Activated CD4-positive, alpha-beta memory T cell treated with anti-CD3 and anti-CD28 coated beads, Interleukin-2, amount 10 ng/mL, durations not matched to agents 7 days and 5 days (primary cell): ENCODE measurements at regions not wholly inside any gene's neighbourhood (a gene's known extent, or its start where the extent isn't known, plus 50 kb on each side); places are given as distances from the start of the nearest gene placed in this dataset.
"Not testable (repeated sequence)": the region's sequence is repeated elsewhere in the genome, so short reads cannot be mapped to it uniquely, and the experiment has no call there.

Experiments
- CTCF ChIA-PET: fragments of 350-600 bp; sonication (Branson Sonifier 250); formaldehyde crosslinking; loops from one replicate; lab custom pipeline; 2021; ENCODE audit warnings: antibody characterized with exemption, inconsistent platforms; lab: Charles Lee
- POLR2A ChIA-PET: fragments of 350-600 bp; sonication (Branson Sonifier 250); formaldehyde crosslinking; loops from one replicate; lab custom pipeline; 2021; ENCODE audit warnings: antibody characterized with exemption; lab: Charles Lee
- DNase-seq: peaks from one replicate; pipeline ENCODE4 v3.0.0-alpha.2; 2020
- H3K27ac Mint-ChIP-seq: one replicate; pipeline ENCODE4 v1.8.0; 2021; ENCODE audit warnings: mild to moderate bottlenecking, mixed read lengths
- H3K27me3 Mint-ChIP-seq: one replicate; pipeline ENCODE4 v1.8.0; 2021; ENCODE audit warnings: mixed read lengths
- H3K36me3 Mint-ChIP-seq: one replicate; pipeline ENCODE4 v1.8.0; 2021; ENCODE audit warnings: low read depth, mixed read lengths
- H3K4me1 Mint-ChIP-seq: one replicate; pipeline ENCODE4 v1.8.0; 2021; ENCODE audit warnings: mixed read lengths
- H3K4me3 Mint-ChIP-seq: one replicate; pipeline ENCODE4 v1.8.0; 2021; ENCODE audit warnings: mild to moderate bottlenecking, mixed read lengths
- H3K9me3 Mint-ChIP-seq: one replicate; pipeline ENCODE4 v1.8.0; 2021; ENCODE audit warnings: mixed read lengths

- ChIA-PET CTCF (no interaction called here), POLR2A (no interaction called here)
- Mint-ChIP-seq H3K4me1 (no peaks in the 10 kb centered on the region), H3K27ac (no peak overlapping the region), H3K36me3 (no peaks in the 10 kb centered on the region), H3K27me3 (no peaks in the 10 kb centered on the region), H3K9me3 (peaks cover 5% of the 10 kb centered on the region), H3K4me3 (no peak overlapping the region)
- DNase-seq = no peak
These were observed 698.7 kb downstream of the TDRD15 start for GRCh38 chr2:21822505-21822904.

- ChIA-PET POLR2A (no interaction called here), CTCF (no interaction called here)
- Mint-ChIP-seq H3K36me3 (no peaks in the 10 kb centered on the region), H3K27ac (no peak overlapping the region), H3K4me1 (no peaks in the 10 kb centered on the region), H3K9me3 (peaks cover 11% of the 10 kb centered on the region), H3K27me3 (no peaks in the 10 kb centered on the region), H3K4me3 (no peak overlapping the region)
- DNase-seq = no peak
These were observed 710.0 kb downstream of the TDRD15 start for GRCh38 chr2:21833767-21834166.

- Mint-ChIP-seq H3K36me3 (no peaks in the 10 kb centered on the region), H3K27ac (no peak overlapping the region), H3K4me3 (no peak overlapping the region), H3K9me3 (no peaks in the 10 kb centered on the region), H3K4me1 (no peaks in the 10 kb centered on the region), H3K27me3 (no peaks in the 10 kb centered on the region)
- CTCF ChIA-PET = no interaction called here
- no peak for DNase-seq
- POLR2A ChIA-PET = no interaction called here
These were observed 712.5 kb downstream of the TDRD15 start for GRCh38 chr2:21836261-21836660.

- Mint-ChIP-seq H3K4me3 (no peak overlapping the region), H3K4me1 (no peaks in the 10 kb centered on the region), H3K36me3 (no peaks in the 10 kb centered on the region), H3K9me3 (no peaks in the 10 kb centered on the region), H3K27me3 (no peaks in the 10 kb centered on the region), H3K27ac (no peak overlapping the region)
- POLR2A ChIA-PET = no interaction called here
- CTCF ChIA-PET = no interaction called here
- DNase-seq = no peak
These were observed 713.0 kb downstream of the TDRD15 start for GRCh38 chr2:21836719-21837118.

- Mint-ChIP-seq H3K4me1 (no peaks in the 10 kb centered on the region), H3K4me3 (no peak overlapping the region), H3K9me3 (peaks cover 3% of the 10 kb centered on the region), H3K27me3 (no peaks in the 10 kb centered on the region), H3K36me3 (no peaks in the 10 kb centered on the region), H3K27ac (no peak overlapping the region)
- POLR2A ChIA-PET = no interaction called here
- no peak for DNase-seq
- CTCF ChIA-PET = no interaction called here
These were observed 713.6 kb downstream of the TDRD15 start for GRCh38 chr2:21837168-21837960.

- ChIA-PET CTCF (no interaction called here), POLR2A (no interaction called here)
- H3K27me3 Mint-ChIP-seq = no peaks in the 10 kb centered on the region
- no peak for DNase-seq
- peaks cover 17% of the 10 kb centered on the region for H3K9me3 Mint-ChIP-seq
- no peaks in the 10 kb centered on the region for H3K36me3 Mint-ChIP-seq
- H3K4me1 Mint-ChIP-seq = no peaks in the 10 kb centered on the region
- H3K27ac Mint-ChIP-seq = no peak overlapping the region
- H3K4me3 Mint-ChIP-seq = no peak overlapping the region
These were observed 717.6 kb downstream of the TDRD15 start for GRCh38 chr2:21841341-21841740.

- H3K36me3 Mint-ChIP-seq, H3K27me3 Mint-ChIP-seq, H3K9me3 Mint-ChIP-seq, H3K4me3 Mint-ChIP-seq, H3K27ac Mint-ChIP-seq, DNase-seq, POLR2A ChIA-PET, CTCF ChIA-PET, H3K4me1 Mint-ChIP-seq: not testable (repeated sequence)
These were observed 726.6 kb downstream of the TDRD15 start for GRCh38 chr2:21850367-21850766.

GRCh38 chr2:21854938-21855337, 731.2 kb downstream of the TDRD15 start:
- Mint-ChIP-seq H3K27me3 (no peaks in the 10 kb centered on the region), H3K36me3 (no peaks in the 10 kb centered on the region), H3K4me1 (no peaks in the 10 kb centered on the region), H3K27ac (no peak overlapping the region), H3K9me3 (peaks cover 7% of the 10 kb centered on the region), H3K4me3 (no peak overlapping the region)
- POLR2A ChIA-PET = no interaction called here
- DNase-seq = no peak
- CTCF ChIA-PET = no interaction called here

GRCh38 chr2:21856708-21857107, 732.9 kb downstream of the TDRD15 start:
- peaks cover 5% of the 10 kb centered on the region for H3K9me3 Mint-ChIP-seq
- no peaks in the 10 kb centered on the region for H3K27me3 Mint-ChIP-seq
- H3K27ac Mint-ChIP-seq = no peak overlapping the region
- ChIA-PET POLR2A (no interaction called here), CTCF (no interaction called here)
- no peak for DNase-seq
- no peaks in the 10 kb centered on the region for H3K36me3 Mint-ChIP-seq
- no peak overlapping the region for H3K4me3 Mint-ChIP-seq
- H3K4me1 Mint-ChIP-seq = no peaks in the 10 kb centered on the region

- DNase-seq = no peak
- CTCF ChIA-PET = no interaction called here
- no peaks in the 10 kb centered on the region for H3K27me3 Mint-ChIP-seq
- peaks cover 12% of the 10 kb centered on the region for H3K9me3 Mint-ChIP-seq
- no peaks in the 10 kb centered on the region for H3K36me3 Mint-ChIP-seq
- no peaks in the 10 kb centered on the region for H3K4me1 Mint-ChIP-seq
- H3K4me3 Mint-ChIP-seq = no peak overlapping the region
- no peak overlapping the region for H3K27ac Mint-ChIP-seq
- POLR2A ChIA-PET = no interaction called here
These were observed 737.1 kb downstream of the TDRD15 start for GRCh38 chr2:21860907-21861306.

GRCh38 chr2:21866316-21866715, 742.5 kb downstream of the TDRD15 start:
- Mint-ChIP-seq H3K4me3 (no peak overlapping the region), H3K4me1 (no peaks in the 10 kb centered on the region), H3K27me3 (no peaks in the 10 kb centered on the region), H3K27ac (no peak overlapping the region), H3K9me3 (peaks cover 7% of the 10 kb centered on the region), H3K36me3 (no peaks in the 10 kb centered on the region)
- ChIA-PET CTCF (no interaction called here), POLR2A (no interaction called here)
- DNase-seq = no peak

- ChIA-PET CTCF (no interaction called here), POLR2A (no interaction called here)
- DNase-seq = no peak
- Mint-ChIP-seq H3K27ac (no peak overlapping the region), H3K4me1 (no peaks in the 10 kb centered on the region), H3K36me3 (no peaks in the 10 kb centered on the region), H3K27me3 (no peaks in the 10 kb centered on the region), H3K9me3 (peaks cover 13% of the 10 kb centered on the region), H3K4me3 (no peak overlapping the region)
These were observed 764.1 kb downstream of the TDRD15 start for GRCh38 chr2:21887881-21888280.

- no peaks in the 10 kb centered on the region for H3K36me3 Mint-ChIP-seq
- ChIA-PET POLR2A (no interaction called here), CTCF (no interaction called here)
- no peak overlapping the region for H3K27ac Mint-ChIP-seq
- DNase-seq = no peak
- H3K27me3 Mint-ChIP-seq = no peaks in the 10 kb centered on the region
- peaks cover 13% of the 10 kb centered on the region for H3K9me3 Mint-ChIP-seq
- H3K4me3 Mint-ChIP-seq = no peak overlapping the region
- H3K4me1 Mint-ChIP-seq = no peaks in the 10 kb centered on the region
These were observed 766.3 kb downstream of the TDRD15 start for GRCh38 chr2:21890041-21890440.

GRCh38 chr2:21890716-21891115, 766.9 kb downstream of the TDRD15 start:
- H3K4me1 Mint-ChIP-seq = no peaks in the 10 kb centered on the region
- H3K27me3 Mint-ChIP-seq = no peaks in the 10 kb centered on the region
- no peak overlapping the region for H3K27ac Mint-ChIP-seq
- ChIA-PET CTCF (no interaction called here), POLR2A (no interaction called here)
- no peak for DNase-seq
- H3K9me3 Mint-ChIP-seq = peaks cover 11% of the 10 kb centered on the region
- H3K4me3 Mint-ChIP-seq = no peak overlapping the region
- H3K36me3 Mint-ChIP-seq = no peaks in the 10 kb centered on the region
